Thyroid gland (tissue), 4 donors: ENCODE measurements at regions not wholly inside any gene's neighbourhood (a gene's known extent, or its start where the extent isn't known, plus 50 kb on each side); places are given as distances from the start of the nearest gene placed in this dataset.

Experiments
- DNase-seq, 2 donors: peaks; one replicate each; pipeline ENCODE4 v3.0.0-alpha.2; 2019
- H3K27ac ChIP-seq, 3 donors: fragments of 200-600 bp; sonication (generic); 1 replicate in 2 of 3; 2 replicates in 1 of 3; pipeline ENCODE4 v1.5.1; 2016 to 2019; ENCODE audit warnings: mild to moderate bottlenecking in 1 of 3, moderate library complexity in 1 of 3
- H3K27me3 ChIP-seq: fragments of 200-600 bp; sonication (generic); one replicate; pipeline ENCODE4 v1.5.1; 2019
- H3K36me3 ChIP-seq, 2 donors: fragments of 200-600 bp; sonication (generic); one replicate each; pipeline ENCODE4 v1.5.1; 2016 to 2019
- H3K4me1 ChIP-seq, 2 donors: fragments of 200-600 bp; sonication (generic); one replicate each; pipeline ENCODE4 v1.5.1; 2017 to 2019
- H3K4me3 ChIP-seq, 3 donors: fragments of 200-600 bp; sonication (generic); replicated peaks in 1 of 3; 1 replicate in 2 of 3; 2 replicates in 1 of 3; pipeline ENCODE4 v1.5.1; 2016; ENCODE audit warnings: mild to moderate bottlenecking in 1 of 3
- H3K9me3 ChIP-seq: fragments of 200-600 bp; sonication (generic); one replicate; pipeline ENCODE4 v1.5.1; 2017
- CTCF ChIP-seq, 6 experiments: fragments of 200-600 bp in 3 of 6; fragments of 450-650 bp in 3 of 6; sonication (generic) in 3 of 6; IDR thresholded peaks; one replicate each; pipeline ENCODE4 v1.5.1; 2016 to 2019; ENCODE audit warnings: antibody characterized with exemption in 6 of 6, mild to moderate bottlenecking in 2 of 6, inconsistent platforms in 1 of 6, moderate library complexity in 1 of 6
- POLR2A ChIP-seq, 2 donors: fragments of 450-650 bp; IDR thresholded peaks; one replicate each; pipeline ENCODE4 v1.6.1; 2017; ENCODE audit warnings: antibody characterized with exemption in 2 of 2, mild to moderate bottlenecking in 2 of 2, moderate library complexity in 1 of 2
- WGBS, 2 donors: methylation state at CpG; one replicate each; pipeline ENCODE4 v1.1.5; 2017; 5-methylcytosine and 5-hydroxymethylcytosine counted together
- intact Hi-C: fragments of 100-400 bp; cut with DNase I; formaldehyde crosslinking; loops from one replicate; pipeline ENCODE4 v1.15.1; 2023

GRCh38 chr1:218771931-218772330, 401.7 kb upstream of the LYPLAL1 start:
- Histone ChIP-seq H3K4me1 (no peaks in the 10 kb centered on the region), H3K9me3 (no peaks in the 10 kb centered on the region), H3K27me3 (no peaks in the 10 kb centered on the region), H3K36me3 (no peaks in the 10 kb centered on the region), H3K27ac (no peak overlapping the region), H3K4me3 (no peak overlapping the region)
- 87 to 88% methylated on average over 3 of the region's 3 CpGs for WGBS, 2 donors
- TF ChIP-seq POLR2A (IDR thresholded peaks at IDR 0.05): no peak
- TF ChIP-seq CTCF (IDR thresholded peaks at IDR 0.05): no peak
- DNase-seq: no peak
- intact Hi-C loops: no loop called here

- 81 to 86% methylated on average over 6 of the region's 6 CpGs for WGBS, 2 donors
- no peaks in the 10 kb centered on the region for H3K27me3 ChIP-seq
- no peak overlapping the region for H3K4me3 ChIP-seq
- no peaks in the 10 kb centered on the region for H3K9me3 ChIP-seq
- intact Hi-C loops: no loop called here
- no peaks in the 10 kb centered on the region for H3K4me1 ChIP-seq
- H3K36me3 ChIP-seq: no peaks in the 10 kb centered on the region
- no peak for TF ChIP-seq CTCF (IDR thresholded peaks at IDR 0.05)
- DNase-seq: no peak
- no peak overlapping the region for H3K27ac ChIP-seq
Measured at GRCh38 chr1:218772575-218772974, 401.1 kb upstream of the LYPLAL1 start.

- Histone ChIP-seq H3K36me3 (no peaks in the 10 kb centered on the region), H3K27ac (no peak overlapping the region), H3K4me3 (no peak overlapping the region), H3K9me3 (no peaks in the 10 kb centered on the region), H3K4me1 (no peaks in the 10 kb centered on the region), H3K27me3 (no peaks in the 10 kb centered on the region)
- no peak for DNase-seq
- no peak for TF ChIP-seq CTCF (IDR thresholded peaks at IDR 0.05)
- WGBS, 2 donors: 71 to 74% methylated on average over 4 of the region's 4 CpGs
- intact Hi-C loops: no loop called here
Measured at GRCh38 chr1:218775501-218776021, 398.1 kb upstream of the LYPLAL1 start.

- no peaks in the 10 kb centered on the region for H3K27me3 ChIP-seq
- H3K4me1 ChIP-seq: no peaks in the 10 kb centered on the region
- no peak overlapping the region for H3K4me3 ChIP-seq
- TF ChIP-seq POLR2A (IDR thresholded peaks at IDR 0.05): no peak
- TF ChIP-seq CTCF (IDR thresholded peaks at IDR 0.05): no peak
- no peak overlapping the region for H3K27ac ChIP-seq
- intact Hi-C loops: no loop called here
- H3K36me3 ChIP-seq: no peaks in the 10 kb centered on the region
- DNase-seq: no peak
- WGBS, 2 donors: 78 to 84% methylated on average over 4 of the region's 4 CpGs
- no peaks in the 10 kb centered on the region for H3K9me3 ChIP-seq
Measured at GRCh38 chr1:218778257-218779126, 395.2 kb upstream of the LYPLAL1 start.

- Histone ChIP-seq H3K36me3 (no peaks in the 10 kb centered on the region), H3K4me1 (no peaks in the 10 kb centered on the region), H3K27ac (no peak overlapping the region), H3K9me3 (no peaks in the 10 kb centered on the region), H3K27me3 (no peaks in the 10 kb centered on the region), H3K4me3 (no peak overlapping the region)
- intact Hi-C loops: no loop called here
- DNase-seq: no peak
- WGBS, 2 donors: 67 to 87% methylated on average over 4 of the region's 4 CpGs
- no peak for TF ChIP-seq CTCF (IDR thresholded peaks at IDR 0.05)
- TF ChIP-seq POLR2A (IDR thresholded peaks at IDR 0.05): no peak
Measured at GRCh38 chr1:218779341-218780100, 394.2 kb upstream of the LYPLAL1 start.
